Breast epithelium (tissue), 3 donors: ENCODE measurements at regions not wholly inside any gene's neighbourhood (a gene's known extent, or its start where the extent isn't known, plus 50 kb on each side); places are given as distances from the start of the nearest gene placed in this dataset.

Experiments
- CTCF ChIP-seq, 3 donors: fragments of 450-650 bp; IDR thresholded peaks; one replicate each; pipeline ENCODE4 v1.5.1; 2016 to 2017; ENCODE audit warnings: antibody characterized with exemption in 3 of 3, mild to moderate bottlenecking in 3 of 3, moderate library complexity in 3 of 3
- POLR2A ChIP-seq: fragments of 450-650 bp; IDR thresholded peaks from one replicate; pipeline ENCODE4 v1.6.1; 2016; ENCODE audit warnings: antibody characterized with exemption, mild to moderate bottlenecking, moderate library complexity

- TF ChIP-seq CTCF (IDR thresholded peaks at IDR 0.05), result no peak
- no peak for TF ChIP-seq POLR2A
Observed at GRCh38 chr1:58392083-58392482, 154.4 kb downstream of the OMA1 start.
